Ishikawa (cell line): ENCODE measurements at regions not wholly inside any gene's neighbourhood (a gene's known extent, or its start where the extent isn't known, plus 50 kb on each side); places are given as distances from the start of the nearest gene placed in this dataset.

Experiments
- CEBPB ChIP-seq: IDR thresholded peaks from 2 replicates; pipeline ENCODE4 v1.6.1; 2012
- CREB1 ChIP-seq: IDR thresholded peaks from 2 replicates; pipeline ENCODE4 v1.6.1; 2012; ENCODE audit warnings: low read depth
- EGR1 ChIP-seq: IDR thresholded peaks from 2 replicates; pipeline ENCODE4 v1.6.1; 2012
- EP300 ChIP-seq: IDR thresholded peaks from 2 replicates; pipeline ENCODE4 v1.6.1; 2012; ENCODE audit warnings: borderline replicate concordance
- FOXM1 ChIP-seq: IDR thresholded peaks from 2 replicates; pipeline ENCODE4 v1.6.1; 2012; ENCODE audit warnings: low read depth, borderline replicate concordance
- NFIC ChIP-seq: IDR thresholded peaks from 2 replicates; pipeline ENCODE4 v1.6.1; 2012
- RAD21 ChIP-seq: IDR thresholded peaks from 2 replicates; pipeline ENCODE4 v1.6.1; 2012; ENCODE audit warnings: low read depth
- TAF1 ChIP-seq: IDR thresholded peaks from 2 replicates; pipeline ENCODE4 v1.6.1; 2012; ENCODE audit warnings: low read depth, mild to moderate bottlenecking
- TEAD4 ChIP-seq: IDR thresholded peaks from 2 replicates; pipeline ENCODE4 v1.6.1; 2012
- YY1 ChIP-seq: IDR thresholded peaks from 2 replicates; pipeline ENCODE4 v1.6.1; 2012; ENCODE audit warnings: low read depth
- ZBTB7A ChIP-seq: IDR thresholded peaks from 2 replicates; pipeline ENCODE4 v1.6.1; 2012; ENCODE audit warnings: low read depth
- TF ChIP-seq, protein P1 (sequence below): IDR thresholded peaks from 2 replicates; pipeline ENCODE4 v1.6.1; 2012
- TF ChIP-seq, protein P2 (sequence below): IDR thresholded peaks from 2 replicates; pipeline ENCODE4 v1.6.1; 2012; ENCODE audit warnings: low read depth, mild to moderate bottlenecking

DNA sequence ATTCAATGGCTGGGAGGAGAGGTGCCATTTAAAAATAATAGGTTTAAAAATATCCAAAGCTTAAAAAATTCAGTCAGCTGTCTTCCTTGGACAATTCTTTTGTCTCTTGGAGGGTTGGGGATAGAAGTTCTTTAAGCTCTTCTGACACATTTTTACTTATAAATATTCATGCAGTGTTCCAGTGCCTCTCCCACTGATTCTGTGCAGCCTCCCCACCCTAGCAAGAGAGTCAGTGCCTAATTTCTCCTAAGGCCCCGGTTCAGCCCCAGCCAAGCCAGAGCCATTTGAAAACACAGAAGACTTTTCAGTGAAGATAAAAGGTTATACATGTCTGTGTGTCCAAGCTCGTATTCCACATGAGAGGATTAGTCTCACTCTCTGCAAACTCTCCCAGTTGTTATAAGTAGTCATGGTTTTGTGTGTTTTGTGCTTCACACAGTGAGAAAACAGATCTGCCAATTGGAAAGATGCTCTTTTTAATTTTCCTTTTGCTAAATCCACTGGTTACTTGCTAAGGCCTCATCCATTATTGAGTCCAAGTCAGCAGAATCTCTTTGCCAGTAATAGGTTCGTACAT, 141.3 kb downstream of the CD47 start:
- TF ChIP-seq YY1: no peak
- TF ChIP-seq EP300: no peak
- TF ChIP-seq ZBTB7A: no peak
- TF ChIP-seq FOXM1: no peak
- TF ChIP-seq, protein P1, sequence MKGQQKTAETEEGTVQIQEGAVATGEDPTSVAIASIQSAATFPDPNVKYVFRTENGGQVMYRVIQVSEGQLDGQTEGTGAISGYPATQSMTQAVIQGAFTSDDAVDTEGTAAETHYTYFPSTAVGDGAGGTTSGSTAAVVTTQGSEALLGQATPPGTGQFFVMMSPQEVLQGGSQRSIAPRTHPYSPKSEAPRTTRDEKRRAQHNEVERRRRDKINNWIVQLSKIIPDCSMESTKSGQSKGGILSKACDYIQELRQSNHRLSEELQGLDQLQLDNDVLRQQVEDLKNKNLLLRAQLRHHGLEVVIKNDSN: no peak
- TF ChIP-seq, protein P2, sequence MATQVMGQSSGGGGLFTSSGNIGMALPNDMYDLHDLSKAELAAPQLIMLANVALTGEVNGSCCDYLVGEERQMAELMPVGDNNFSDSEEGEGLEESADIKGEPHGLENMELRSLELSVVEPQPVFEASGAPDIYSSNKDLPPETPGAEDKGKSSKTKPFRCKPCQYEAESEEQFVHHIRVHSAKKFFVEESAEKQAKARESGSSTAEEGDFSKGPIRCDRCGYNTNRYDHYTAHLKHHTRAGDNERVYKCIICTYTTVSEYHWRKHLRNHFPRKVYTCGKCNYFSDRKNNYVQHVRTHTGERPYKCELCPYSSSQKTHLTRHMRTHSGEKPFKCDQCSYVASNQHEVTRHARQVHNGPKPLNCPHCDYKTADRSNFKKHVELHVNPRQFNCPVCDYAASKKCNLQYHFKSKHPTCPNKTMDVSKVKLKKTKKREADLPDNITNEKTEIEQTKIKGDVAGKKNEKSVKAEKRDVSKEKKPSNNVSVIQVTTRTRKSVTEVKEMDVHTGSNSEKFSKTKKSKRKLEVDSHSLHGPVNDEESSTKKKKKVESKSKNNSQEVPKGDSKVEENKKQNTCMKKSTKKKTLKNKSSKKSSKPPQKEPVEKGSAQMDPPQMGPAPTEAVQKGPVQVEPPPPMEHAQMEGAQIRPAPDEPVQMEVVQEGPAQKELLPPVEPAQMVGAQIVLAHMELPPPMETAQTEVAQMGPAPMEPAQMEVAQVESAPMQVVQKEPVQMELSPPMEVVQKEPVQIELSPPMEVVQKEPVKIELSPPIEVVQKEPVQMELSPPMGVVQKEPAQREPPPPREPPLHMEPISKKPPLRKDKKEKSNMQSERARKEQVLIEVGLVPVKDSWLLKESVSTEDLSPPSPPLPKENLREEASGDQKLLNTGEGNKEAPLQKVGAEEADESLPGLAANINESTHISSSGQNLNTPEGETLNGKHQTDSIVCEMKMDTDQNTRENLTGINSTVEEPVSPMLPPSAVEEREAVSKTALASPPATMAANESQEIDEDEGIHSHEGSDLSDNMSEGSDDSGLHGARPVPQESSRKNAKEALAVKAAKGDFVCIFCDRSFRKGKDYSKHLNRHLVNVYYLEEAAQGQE: no peak
- TF ChIP-seq CREB1: no peak
- TF ChIP-seq CEBPB: no peak
- TF ChIP-seq TAF1: no peak
- TF ChIP-seq RAD21: no peak
- TF ChIP-seq NFIC: no peak
- no peak for TF ChIP-seq TEAD4
- no peak for TF ChIP-seq EGR1
